ENCODE measurements at regions not wholly inside any gene's neighbourhood (a gene's known extent, or its start where the extent isn't known, plus 50 kb on each side); places are given as distances from the start of the nearest gene placed in this dataset.

DNA sequence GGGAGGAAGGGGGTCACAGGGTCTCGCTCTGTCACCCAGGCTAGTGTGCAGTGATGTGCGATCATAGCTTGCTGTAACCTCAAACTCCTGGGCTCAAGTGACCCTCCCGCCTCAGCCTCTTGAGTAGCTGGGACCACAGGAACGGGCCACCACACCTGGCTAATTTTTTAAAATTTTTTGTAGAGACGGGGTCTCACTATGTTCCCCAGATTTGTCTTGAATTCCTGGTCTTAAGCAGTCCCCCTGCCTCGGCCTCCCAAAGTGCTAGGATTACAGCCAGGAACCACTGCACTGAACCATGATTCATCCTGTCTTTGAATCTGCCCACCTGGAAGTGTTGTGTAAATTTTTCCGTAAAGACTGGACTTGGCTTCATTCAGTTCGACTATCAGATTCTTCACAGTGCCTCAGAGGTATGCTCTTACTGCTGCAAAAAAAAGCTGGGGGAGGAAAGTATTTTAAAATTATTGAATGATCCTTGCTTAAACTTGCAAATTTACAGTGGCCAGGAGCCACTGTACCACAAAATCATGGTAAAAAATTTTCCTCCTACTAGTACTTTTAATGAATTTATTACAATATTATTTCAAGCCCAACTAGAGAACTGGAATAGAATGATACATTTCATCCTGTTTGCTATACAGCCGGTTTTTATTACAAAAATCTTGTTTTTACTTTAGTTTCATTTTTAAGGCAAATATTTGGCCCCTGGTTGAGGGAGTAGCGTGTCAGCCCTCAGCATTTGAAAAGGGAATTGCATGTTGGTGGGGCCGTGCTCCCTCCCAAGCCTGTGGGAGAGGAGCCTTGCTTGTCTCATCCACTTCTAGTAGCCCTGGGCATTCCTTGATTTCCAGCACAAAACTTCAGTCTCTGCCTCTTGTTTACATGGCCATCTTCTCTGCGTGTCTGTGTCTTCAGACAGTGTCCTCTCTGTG is 202.5 kb upstream of the SGK1 start:
- no peak overlapping the region for H3K4me3 ChIP-seq (ENCODE audit: low read depth, low read length)
- TF ChIP-seq, protein P1, sequence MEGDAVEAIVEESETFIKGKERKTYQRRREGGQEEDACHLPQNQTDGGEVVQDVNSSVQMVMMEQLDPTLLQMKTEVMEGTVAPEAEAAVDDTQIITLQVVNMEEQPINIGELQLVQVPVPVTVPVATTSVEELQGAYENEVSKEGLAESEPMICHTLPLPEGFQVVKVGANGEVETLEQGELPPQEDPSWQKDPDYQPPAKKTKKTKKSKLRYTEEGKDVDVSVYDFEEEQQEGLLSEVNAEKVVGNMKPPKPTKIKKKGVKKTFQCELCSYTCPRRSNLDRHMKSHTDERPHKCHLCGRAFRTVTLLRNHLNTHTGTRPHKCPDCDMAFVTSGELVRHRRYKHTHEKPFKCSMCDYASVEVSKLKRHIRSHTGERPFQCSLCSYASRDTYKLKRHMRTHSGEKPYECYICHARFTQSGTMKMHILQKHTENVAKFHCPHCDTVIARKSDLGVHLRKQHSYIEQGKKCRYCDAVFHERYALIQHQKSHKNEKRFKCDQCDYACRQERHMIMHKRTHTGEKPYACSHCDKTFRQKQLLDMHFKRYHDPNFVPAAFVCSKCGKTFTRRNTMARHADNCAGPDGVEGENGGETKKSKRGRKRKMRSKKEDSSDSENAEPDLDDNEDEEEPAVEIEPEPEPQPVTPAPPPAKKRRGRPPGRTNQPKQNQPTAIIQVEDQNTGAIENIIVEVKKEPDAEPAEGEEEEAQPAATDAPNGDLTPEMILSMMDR (IDR thresholded peaks at IDR 0.05; ENCODE audit: low read depth, low read length) = no peak

DNA sequence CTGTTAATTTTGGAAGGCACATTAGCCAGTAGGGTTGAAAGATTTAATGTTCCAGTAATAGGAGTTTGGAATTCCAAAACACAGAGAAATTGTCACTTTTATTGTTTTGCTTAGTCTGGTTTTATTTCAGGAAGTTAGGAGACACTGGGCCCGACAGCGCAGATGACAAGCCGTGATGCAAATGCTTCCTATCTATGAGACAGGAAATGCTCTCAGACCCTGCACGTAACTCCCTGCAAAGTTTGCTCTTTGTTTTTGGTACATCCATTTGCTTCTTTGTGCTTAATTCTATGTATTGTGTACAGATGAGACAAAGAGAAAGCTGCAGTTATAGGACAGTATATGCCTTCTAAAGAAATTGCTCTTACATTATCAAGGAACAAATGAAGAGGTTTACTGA is 201.6 kb upstream of the SGK1 start:
- TF ChIP-seq, protein P1 (IDR thresholded peaks at IDR 0.05; ENCODE audit: low read depth, low read length) = no peak
- H3K4me3 ChIP-seq (ENCODE audit: low read depth, low read length) = no peak overlapping the region

DNA sequence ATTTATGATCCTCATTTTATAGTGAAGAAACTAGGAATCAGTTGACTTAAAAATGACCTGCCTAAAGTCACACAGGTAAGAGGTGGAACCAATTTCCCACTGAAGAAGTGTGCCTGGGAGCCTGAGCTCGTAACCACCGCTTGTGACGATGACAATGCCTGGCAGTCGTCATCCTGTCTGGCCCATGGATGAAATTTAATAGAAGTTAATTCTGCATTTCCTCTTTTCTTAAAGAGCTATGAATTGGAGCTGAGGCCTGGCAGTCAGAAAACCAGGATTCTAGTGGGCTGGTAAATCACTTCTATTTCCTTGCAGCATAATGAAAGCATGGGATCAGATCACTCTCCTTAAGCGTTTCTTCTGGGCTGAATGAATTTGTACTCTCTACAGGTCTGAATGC is 200.0 kb upstream of the SGK1 start:
- TF ChIP-seq, protein P1 (IDR thresholded peaks at IDR 0.05; ENCODE audit: low read depth, low read length) = no peak
- H3K4me3 ChIP-seq (ENCODE audit: low read depth, low read length) = no peak overlapping the region

DNA sequence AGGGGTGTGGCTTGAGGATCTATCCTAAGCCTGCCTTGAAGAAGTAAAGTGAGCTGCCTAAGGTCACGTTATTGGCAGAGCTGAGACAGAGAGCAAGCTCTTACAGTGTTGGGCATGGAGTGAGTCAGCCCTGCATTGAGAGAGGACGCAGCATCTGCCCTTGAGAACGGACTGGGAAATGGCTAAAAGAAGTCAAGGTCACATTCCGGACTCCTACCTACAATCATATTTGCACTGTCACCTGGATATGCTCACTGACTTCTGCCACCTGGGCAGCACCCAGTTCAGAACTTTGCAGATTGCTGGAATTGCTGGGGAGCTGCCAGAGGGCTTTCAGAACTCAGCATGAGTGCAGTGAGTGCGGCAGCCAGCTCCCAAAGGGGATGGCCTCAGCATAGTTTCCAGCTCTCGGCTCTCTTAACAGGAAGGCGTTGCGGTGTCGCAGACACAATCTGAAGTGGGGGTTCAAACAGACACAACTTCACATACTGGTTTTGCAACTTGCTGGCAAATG is 199.3 kb upstream of the SGK1 start:
- TF ChIP-seq, protein P1 (IDR thresholded peaks at IDR 0.05; ENCODE audit: low read depth, low read length) = no peak
- H3K4me3 ChIP-seq (ENCODE audit: low read depth, low read length) = no peak overlapping the region

DNA sequence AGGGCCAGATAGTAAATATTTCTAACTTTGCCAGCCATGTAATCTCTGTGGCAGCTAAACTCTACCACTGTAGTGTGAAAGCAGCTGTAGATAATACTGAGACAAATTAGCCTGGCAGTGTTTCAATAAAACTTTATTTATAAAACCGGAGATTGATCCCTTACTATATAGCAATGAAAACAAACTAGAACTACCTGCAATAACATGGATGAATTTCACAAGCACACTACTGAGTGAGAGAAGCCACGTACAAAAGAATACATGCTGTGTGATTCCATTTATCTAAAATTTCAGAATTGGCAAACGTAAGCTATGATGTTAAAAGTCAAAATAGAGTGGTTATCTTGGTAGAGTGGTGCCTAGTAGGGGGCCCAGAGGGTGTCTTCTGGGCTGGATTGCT is 198.7 kb upstream of the SGK1 start:
- H3K4me3 ChIP-seq (ENCODE audit: low read depth, low read length) = no peak overlapping the region
- TF ChIP-seq, protein P1 (IDR thresholded peaks at IDR 0.05; ENCODE audit: low read depth, low read length) = no peak

DNA sequence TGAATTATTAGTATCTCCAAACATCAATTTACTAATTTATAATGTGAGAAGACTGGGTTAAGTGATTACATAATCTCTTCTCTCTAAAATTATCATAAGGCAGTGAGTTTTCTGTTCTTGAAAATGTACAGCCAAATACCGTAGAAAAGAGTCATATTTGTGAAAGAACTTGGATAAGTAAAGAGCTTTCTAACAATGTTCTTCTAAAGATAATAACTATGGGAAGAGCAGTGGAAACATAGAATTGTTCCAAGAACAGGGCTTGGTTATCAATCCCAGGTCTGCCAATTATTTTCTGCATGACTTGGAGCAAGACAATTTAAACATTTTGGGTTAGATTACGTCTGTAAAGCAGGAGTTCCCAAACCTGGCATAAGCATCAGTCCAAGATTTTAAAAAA is 198.1 kb upstream of the SGK1 start:
- no peak overlapping the region for H3K4me3 ChIP-seq (ENCODE audit: low read depth, low read length)
- TF ChIP-seq, protein P1 (IDR thresholded peaks at IDR 0.05; ENCODE audit: low read depth, low read length) = no peak

DNA sequence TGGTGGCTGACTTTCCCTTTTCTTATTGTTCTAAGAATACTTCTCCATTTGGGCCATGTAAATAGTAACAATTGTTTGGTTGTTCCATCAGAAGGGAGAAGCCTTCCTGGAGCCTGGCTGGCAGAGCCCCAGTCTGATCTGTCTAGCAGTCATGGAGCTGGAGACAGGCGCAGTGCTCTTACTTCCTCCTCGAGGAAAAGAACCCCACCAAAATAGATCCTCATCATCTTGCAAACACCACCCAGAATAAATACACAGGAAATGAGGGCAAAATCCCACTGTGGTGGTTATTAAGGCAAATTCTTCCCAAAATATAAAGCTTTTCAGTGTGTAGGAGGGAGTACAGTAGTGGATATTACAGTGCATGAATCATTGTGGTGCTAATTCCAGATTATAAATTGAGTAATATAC is 195.1 kb upstream of the SGK1 start:
- TF ChIP-seq, protein P1 (IDR thresholded peaks at IDR 0.05; ENCODE audit: low read depth, low read length) = no peak
- no peak overlapping the region for H3K4me3 ChIP-seq (ENCODE audit: low read depth, low read length)
